Mesothelial cell of epicardium (in vitro differentiated cells): ENCODE measurements at regions not wholly inside any gene's neighbourhood (a gene's known extent, or its start where the extent isn't known, plus 50 kb on each side); places are given as distances from the start of the nearest gene placed in this dataset.

Experiments used
- DNase-seq, 2 experiments: peaks; one replicate each; pipeline ENCODE4 v3.0.0; 2021; ENCODE audit warnings: low spot score in 2 of 2; ENCODE audit not compliant: unreplicated experiment in 2 of 2
- H3K27ac Mint-ChIP-seq: 2 replicates; pipeline ENCODE4 v1.8.0; 2021; ENCODE audit warnings: mixed read lengths
- H3K27me3 Mint-ChIP-seq: 2 replicates; pipeline ENCODE4 v1.8.0; 2021; ENCODE audit warnings: low read depth, mixed read lengths
- H3K36me3 Mint-ChIP-seq: 2 replicates; pipeline ENCODE4 v1.8.0; 2021; ENCODE audit warnings: mixed read lengths
- H3K4me1 Mint-ChIP-seq: 2 replicates; pipeline ENCODE4 v1.8.0; 2021; ENCODE audit warnings: mixed read lengths
- H3K4me3 Mint-ChIP-seq: 2 replicates; pipeline ENCODE4 v1.8.0; 2021; ENCODE audit warnings: mild to moderate bottlenecking, moderate library complexity, mixed read lengths
- H3K9me3 Mint-ChIP-seq: 2 replicates; pipeline ENCODE4 v1.8.0; 2021; ENCODE audit warnings: mixed read lengths
- CTCF ChIP-seq: fragments of 200-600 bp; sonication (generic); IDR thresholded peaks from one replicate; pipeline ENCODE4 v1.5.0; 2021; ENCODE audit warnings: antibody characterized with exemption; ENCODE audit not compliant: unreplicated experiment

GRCh38 chr12:76696186-76696585 lies 67.7 kb upstream of the ZDHHC17 start:
- DNase-seq, result no peak
- H3K9me3 Mint-ChIP-seq, result no peaks in the 10 kb centered on the region
- peaks cover 30% of the 10 kb centered on the region for H3K4me1 Mint-ChIP-seq
- no peaks in the 10 kb centered on the region for H3K36me3 Mint-ChIP-seq
- no peak overlapping the region for H3K4me3 Mint-ChIP-seq
- no peak for TF ChIP-seq CTCF
- H3K27me3 Mint-ChIP-seq, result no peaks in the 10 kb centered on the region
- H3K27ac Mint-ChIP-seq, result no peak overlapping the region

GRCh38 chr12:76697849-76698248 lies 66.1 kb upstream of the ZDHHC17 start:
- Mint-ChIP-seq H3K4me3 (no peak overlapping the region), H3K36me3 (no peaks in the 10 kb centered on the region), H3K9me3 (no peaks in the 10 kb centered on the region), H3K27me3 (no peaks in the 10 kb centered on the region), H3K27ac (no peak overlapping the region), H3K4me1 (peaks cover 25% of the 10 kb centered on the region)
- DNase-seq, result no peak
- no peak for TF ChIP-seq CTCF

GRCh38 chr12:76698316-76698715 lies 65.6 kb upstream of the ZDHHC17 start:
- Mint-ChIP-seq H3K9me3 (no peaks in the 10 kb centered on the region), H3K27me3 (no peaks in the 10 kb centered on the region), H3K36me3 (no peaks in the 10 kb centered on the region), H3K27ac (no peak overlapping the region), H3K4me1 (peaks cover 21% of the 10 kb centered on the region), H3K4me3 (no peak overlapping the region)
- no peak for DNase-seq
- no peak for TF ChIP-seq CTCF

- Mint-ChIP-seq H3K4me1 (peaks cover 20% of the 10 kb centered on the region), H3K27me3 (no peaks in the 10 kb centered on the region), H3K4me3 (no peak overlapping the region), H3K36me3 (no peaks in the 10 kb centered on the region), H3K27ac (no peak overlapping the region), H3K9me3 (no peaks in the 10 kb centered on the region)
- no peak for TF ChIP-seq CTCF
- no peak for DNase-seq
Observed at GRCh38 chr12:76698966-76699365, 64.9 kb upstream of the ZDHHC17 start.

GRCh38 chr12:76701690-76702089 lies 62.2 kb upstream of the ZDHHC17 start:
- peaks cover 38% of the 10 kb centered on the region for H3K4me1 Mint-ChIP-seq
- H3K4me3 Mint-ChIP-seq, result no peak overlapping the region
- no peak overlapping the region for H3K27ac Mint-ChIP-seq
- no peak for DNase-seq
- no peaks in the 10 kb centered on the region for H3K36me3 Mint-ChIP-seq
- H3K27me3 Mint-ChIP-seq, result no peaks in the 10 kb centered on the region
- no peak for TF ChIP-seq CTCF
- H3K9me3 Mint-ChIP-seq, result no peaks in the 10 kb centered on the region

- Mint-ChIP-seq H3K9me3 (no peaks in the 10 kb centered on the region), H3K27ac (no peak overlapping the region), H3K27me3 (no peaks in the 10 kb centered on the region), H3K4me3 (no peak overlapping the region), H3K4me1 (peaks cover 40% of the 10 kb centered on the region), H3K36me3 (no peaks in the 10 kb centered on the region)
- TF ChIP-seq CTCF, result no peak
- no peak for DNase-seq
Observed at GRCh38 chr12:76702946-76703345, 61.0 kb upstream of the ZDHHC17 start.
